DOHH2 (cell line): ENCODE measurements at regions not wholly inside any gene's neighbourhood (a gene's known extent, or its start where the extent isn't known, plus 50 kb on each side); places are given as distances from the start of the nearest gene placed in this dataset.

Experiments used
- H3F3A ChIP-seq: fragments of 200-600 bp; sonication (generic), shearing (Covaris generic); 2 replicates; pipeline ENCODE4 v1.6.0; 2016; ENCODE audit warnings: antibody characterized with exemption, mild to moderate bottlenecking; ENCODE audit not compliant: control insufficient read depth, insufficient read depth
- H3K27ac ChIP-seq: fragments of 200-600 bp; sonication (generic); 2 replicates; pipeline ENCODE4 v1.5.1; 2014; ENCODE audit warnings: low read depth, mild to moderate bottlenecking, low read length, moderate library complexity
- H3K27me3 ChIP-seq: fragments of 200-600 bp; sonication (generic); 2 replicates; pipeline ENCODE4 v1.6.1; 2014; ENCODE audit warnings: mild to moderate bottlenecking, low read length, mixed read lengths; ENCODE audit not compliant: control insufficient read depth
- H3K36me3 ChIP-seq: fragments of 200-600 bp; sonication (generic); 2 replicates; pipeline ENCODE4 v1.6.1; 2014; ENCODE audit warnings: mild to moderate bottlenecking, low read length, moderate library complexity, mixed read lengths; ENCODE audit not compliant: control insufficient read depth
- H3K4me1 ChIP-seq: fragments of 200-600 bp; sonication (generic); 2 replicates; pipeline ENCODE4 v1.6.1; 2014; ENCODE audit warnings: mild to moderate bottlenecking, low read length, mixed read lengths; ENCODE audit not compliant: control insufficient read depth
- H3K4me2 ChIP-seq: fragments of 200-600 bp; sonication (generic); 2 replicates; pipeline ENCODE4 v1.6.0; 2014; ENCODE audit warnings: mild to moderate bottlenecking, low read length, moderate library complexity
- H3K4me3 ChIP-seq: fragments of 200-600 bp; sonication (generic); 2 replicates; pipeline ENCODE4 v1.5.1; 2014; ENCODE audit warnings: mild to moderate bottlenecking, low read length, mixed read lengths
- H3K79me2 ChIP-seq: fragments of 200-600 bp; sonication (generic); 2 replicates; pipeline ENCODE4 v1.6.1; 2014; ENCODE audit warnings: mild to moderate bottlenecking, low read length, mixed read lengths; ENCODE audit not compliant: control insufficient read depth
- H3K9me2 ChIP-seq: fragments of 200-600 bp; sonication (generic); replicated peaks from 2 replicates; pipeline ENCODE4 v1.6.1; 2014; ENCODE audit warnings: mild to moderate bottlenecking, low read length, mixed read lengths; ENCODE audit not compliant: control insufficient read depth
- H3K9me3 ChIP-seq: fragments of 200-600 bp; sonication (generic); 2 replicates; pipeline ENCODE4 v1.6.1; 2014; ENCODE audit warnings: antibody characterized with exemption, low read length, mixed read lengths; ENCODE audit not compliant: control insufficient read depth, insufficient read depth
- H4K20me1 ChIP-seq: fragments of 200-600 bp; sonication (generic); 2 replicates; pipeline ENCODE4 v1.6.0; 2014; ENCODE audit warnings: low read depth, mild to moderate bottlenecking, antibody characterized with exemption, low read length, moderate library complexity; ENCODE audit not compliant: control insufficient read depth, insufficient read depth
- TF ChIP-seq, protein P1 (sequence below): fragments of 200-600 bp; sonication (generic); IDR thresholded peaks from one replicate; pipeline ENCODE4 v1.5.1; 2014; ENCODE audit warnings: antibody characterized with exemption, mild to moderate bottlenecking, low read depth, low read length; ENCODE audit not compliant: poor library complexity, severe bottlenecking

DNA sequence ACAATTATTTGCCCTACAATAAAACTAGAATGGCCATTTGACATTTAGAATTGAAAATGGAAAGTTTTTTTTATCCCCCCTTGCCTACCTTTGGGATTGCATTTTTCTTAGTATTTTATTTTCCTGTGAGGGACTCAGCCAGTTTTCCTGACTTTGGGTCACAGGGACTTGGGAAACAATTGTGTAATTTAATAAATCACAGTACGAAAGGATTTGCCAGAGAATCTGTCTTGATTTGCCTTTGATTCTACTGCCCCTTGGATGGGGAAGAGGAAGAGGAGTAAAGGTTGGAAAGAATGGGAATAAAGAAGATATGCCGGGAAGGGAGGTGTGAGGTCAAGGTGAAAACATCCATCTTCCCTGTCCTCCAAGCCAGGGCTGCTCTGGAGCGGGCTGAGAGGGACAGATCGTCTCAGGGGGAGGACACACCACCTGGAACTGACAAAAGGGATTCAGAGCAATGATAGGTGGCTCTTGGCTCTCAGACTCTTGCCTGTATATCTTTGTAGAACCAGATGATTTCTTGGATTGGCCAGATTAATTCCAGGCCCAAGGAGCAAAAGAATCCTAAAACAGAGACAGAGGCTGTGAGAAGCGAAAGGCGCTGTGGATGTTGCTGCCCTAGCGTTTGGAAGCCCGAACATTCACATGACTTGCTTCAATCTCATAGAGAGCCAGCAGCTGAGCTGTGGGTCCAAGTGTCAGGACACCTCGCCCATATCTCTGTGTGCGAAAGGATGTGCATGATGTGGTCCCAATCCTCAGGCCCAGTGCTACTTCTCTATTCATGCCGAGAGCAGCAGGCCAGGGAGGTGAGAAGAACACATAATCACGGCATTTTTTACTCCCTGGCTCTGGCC, 50.3 kb upstream of the ZEB1 start:
- Histone ChIP-seq H3K27ac (no peak overlapping the region), H4K20me1 (no peaks in the 10 kb centered on the region), H3F3A (no peaks in the 10 kb centered on the region)

More for the DNA sequence above, 50.3 kb upstream of the ZEB1 start:
- TF ChIP-seq, protein P1, sequence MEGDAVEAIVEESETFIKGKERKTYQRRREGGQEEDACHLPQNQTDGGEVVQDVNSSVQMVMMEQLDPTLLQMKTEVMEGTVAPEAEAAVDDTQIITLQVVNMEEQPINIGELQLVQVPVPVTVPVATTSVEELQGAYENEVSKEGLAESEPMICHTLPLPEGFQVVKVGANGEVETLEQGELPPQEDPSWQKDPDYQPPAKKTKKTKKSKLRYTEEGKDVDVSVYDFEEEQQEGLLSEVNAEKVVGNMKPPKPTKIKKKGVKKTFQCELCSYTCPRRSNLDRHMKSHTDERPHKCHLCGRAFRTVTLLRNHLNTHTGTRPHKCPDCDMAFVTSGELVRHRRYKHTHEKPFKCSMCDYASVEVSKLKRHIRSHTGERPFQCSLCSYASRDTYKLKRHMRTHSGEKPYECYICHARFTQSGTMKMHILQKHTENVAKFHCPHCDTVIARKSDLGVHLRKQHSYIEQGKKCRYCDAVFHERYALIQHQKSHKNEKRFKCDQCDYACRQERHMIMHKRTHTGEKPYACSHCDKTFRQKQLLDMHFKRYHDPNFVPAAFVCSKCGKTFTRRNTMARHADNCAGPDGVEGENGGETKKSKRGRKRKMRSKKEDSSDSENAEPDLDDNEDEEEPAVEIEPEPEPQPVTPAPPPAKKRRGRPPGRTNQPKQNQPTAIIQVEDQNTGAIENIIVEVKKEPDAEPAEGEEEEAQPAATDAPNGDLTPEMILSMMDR: no peak
- Histone ChIP-seq H3K79me2 (no peaks in the 10 kb centered on the region), H3K4me3 (no peak overlapping the region), H3K36me3 (no peaks in the 10 kb centered on the region), H3K4me2 (no peak overlapping the region), H3K9me3 (peaks cover 3% of the 10 kb centered on the region; the same call in 1 of the 2 replicates), H3K9me2 (no peaks in the 10 kb centered on the region), H3K4me1 (peaks cover 4% of the 10 kb centered on the region; the same call in 1 of the 2 replicates), H3K27me3 (no peaks in the 10 kb centered on the region)
